IMR-90 (cell line): ENCODE measurements at regions not wholly inside any gene's neighbourhood (a gene's known extent, or its start where the extent isn't known, plus 50 kb on each side); places are given as distances from the start of the nearest gene placed in this dataset.

Experiments used
- ATAC-seq: fragments of 200-7000 bp; cut with Tn5 transposase; 2 replicates; pipeline ENCODE4 v1.9.1; 2020; ENCODE audit warnings: low read depth, mild to moderate bottlenecking, moderate library complexity
- BruUV-seq: library from RNA; stranded (reverse); fragments of 400-500 nt; replicated peaks from 2 replicates; lab custom pipeline; 2021; lab: Mats Ljungman, UMichigan
- CTCF ChIA-PET: fragments of 300-600 bp; formaldehyde crosslinking; extraction: SDS; loops from one replicate; lab custom pipeline; 2021; ENCODE audit warnings: antibody characterized with exemption; lab: Yijun Ruan, JAX
- POLR2A ChIA-PET: fragments of 300-600 bp; sonication (Branson Sonifier 250); formaldehyde crosslinking; loops from one replicate; lab custom pipeline; 2022; ENCODE audit warnings: antibody characterized with exemption; ENCODE audit not compliant: unreplicated experiment; lab: Charles Lee
- DNase-seq: peaks from one replicate; pipeline ENCODE4 v3.0.0; 2013
- H2AFZ ChIP-seq: replicated peaks from 2 replicates; pipeline ENCODE3; 2013; ENCODE audit warnings: low read length, mild to moderate bottlenecking; ENCODE audit not compliant: poor library complexity
- H2AK5ac ChIP-seq: 2 replicates; pipeline ENCODE4 v1.6.1; 2013; ENCODE audit warnings: low read depth, low read length, inconsistent platforms
- H2AK9ac ChIP-seq: replicated peaks from 2 replicates; pipeline ENCODE3; 2013; ENCODE audit warnings: mild to moderate bottlenecking, low read depth, low read length, moderate library complexity; ENCODE audit not compliant: poor library complexity
- H2BK120ac ChIP-seq: 2 replicates; pipeline ENCODE4 v1.6.1; 2013; ENCODE audit warnings: low read depth, low read length, inconsistent platforms
- H2BK15ac ChIP-seq: 3 replicates; pipeline ENCODE4 v1.6.1; 2013; ENCODE audit warnings: low read depth, low read length, inconsistent platforms
- H2BK20ac ChIP-seq: 2 replicates; pipeline ENCODE4 v1.6.1; 2013; ENCODE audit warnings: low read depth, mild to moderate bottlenecking, inconsistent platforms, low read length, moderate library complexity
- H2BK5ac ChIP-seq: 2 replicates; pipeline ENCODE4 v1.6.1; 2013; ENCODE audit warnings: mild to moderate bottlenecking, low read depth, low read length, inconsistent platforms; ENCODE audit not compliant: poor library complexity, severe bottlenecking
- H3K14ac ChIP-seq: replicated peaks from 2 replicates; pipeline ENCODE4 v1.6.1; 2013; ENCODE audit warnings: low read depth, low read length, inconsistent platforms
- H3K18ac ChIP-seq: 2 replicates; pipeline ENCODE4 v1.6.1; 2013; ENCODE audit warnings: low read depth, low read length, control low read depth
- H3K23ac ChIP-seq: 2 replicates; pipeline ENCODE4 v1.6.1; 2013; ENCODE audit warnings: low read depth, low read length, inconsistent platforms
- H3K27ac ChIP-seq: 2 replicates; pipeline ENCODE4 v1.5.1; 2013; ENCODE audit warnings: mild to moderate bottlenecking, control low read depth, low read length; ENCODE audit not compliant: insufficient read depth
- H3K27me3 ChIP-seq: 2 replicates; pipeline ENCODE4 v1.6.1; 2013; ENCODE audit warnings: low read length; ENCODE audit not compliant: control insufficient read depth, insufficient read depth
- H3K36me3 ChIP-seq: 2 replicates; pipeline ENCODE4 v1.6.1; 2013; ENCODE audit warnings: low read length, mixed read lengths; ENCODE audit not compliant: control insufficient read depth, insufficient read depth
- H3K4ac ChIP-seq: 2 replicates; pipeline ENCODE4 v1.6.1; 2013; ENCODE audit warnings: low read depth, low read length, inconsistent platforms
- H3K4me1 ChIP-seq: 2 replicates; pipeline ENCODE4 v1.6.1; 2013; ENCODE audit warnings: low read length, mixed read lengths; ENCODE audit not compliant: control insufficient read depth, insufficient read depth
- H3K4me2 ChIP-seq: 2 replicates; pipeline ENCODE4 v1.6.1; 2013; ENCODE audit warnings: low read depth, mild to moderate bottlenecking, control low read depth, low read length, moderate library complexity
- H3K4me3 ChIP-seq: 2 replicates; pipeline ENCODE4 v1.5.1; 2013; ENCODE audit warnings: low read depth, mild to moderate bottlenecking, control low read depth, low read length, moderate library complexity; ENCODE audit not compliant: insufficient read depth
- H3K56ac ChIP-seq: 2 replicates; pipeline ENCODE4 v1.6.1; 2013; ENCODE audit warnings: low read length, inconsistent platforms; ENCODE audit not compliant: insufficient read depth; ENCODE audit errors: extremely low read depth
- H3K79me1 ChIP-seq, 2 experiments: 2 replicates each; pipeline ENCODE4 v1.6.1; 2013; ENCODE audit warnings: low read length in 2 of 2, inconsistent platforms in 1 of 2, low read depth in 1 of 2
- H3K9ac ChIP-seq: 2 replicates; pipeline ENCODE4 v1.6.1; 2013; ENCODE audit warnings: low read depth, low read length, control low read depth
- H3K9me1 ChIP-seq: 2 replicates; pipeline ENCODE4 v1.6.1; 2013; ENCODE audit warnings: low read length, inconsistent platforms; ENCODE audit not compliant: insufficient read depth
- H3K9me3 ChIP-seq: 2 replicates; pipeline ENCODE4 v1.6.1; 2013; ENCODE audit warnings: low read length; ENCODE audit not compliant: control insufficient read depth, insufficient read depth
- H4K20me1 ChIP-seq: 2 replicates; pipeline ENCODE4 v1.6.1; 2013; ENCODE audit warnings: low read length, inconsistent platforms; ENCODE audit not compliant: insufficient read depth
- H4K5ac ChIP-seq: 2 replicates; pipeline ENCODE4 v1.6.1; 2013; ENCODE audit warnings: mild to moderate bottlenecking, low read depth, low read length, control low read depth
- H4K8ac ChIP-seq, 2 experiments: 2 replicates each; pipeline ENCODE4 v1.6.1; 2013; ENCODE audit warnings: low read depth in 2 of 2, low read length in 2 of 2, control low read depth in 1 of 2, inconsistent platforms in 1 of 2
- H4K91ac ChIP-seq: 2 replicates; pipeline ENCODE4 v1.6.1; 2013; ENCODE audit warnings: low read depth, low read length, inconsistent platforms; ENCODE audit not compliant: insufficient read depth
- BHLHE40 ChIP-seq: fragments of 150-350 bp; IDR thresholded peaks from 2 replicates; pipeline ENCODE4 v1.6.1; 2016; ENCODE audit warnings: mild to moderate bottlenecking, low read depth, low read length
- CHD1 ChIP-seq: IDR thresholded peaks from 2 replicates; pipeline ENCODE4 v1.6.1; 2012; ENCODE audit warnings: low read depth, low read length, improper control_type of control experiment
- CTCF ChIP-seq: conservative IDR thresholded peaks from 2 replicates; pipeline ENCODE4 v1.5.1; 2012; ENCODE audit warnings: mild to moderate bottlenecking, low read depth, low read length, improper control_type of control experiment
- MXI1 ChIP-seq: IDR thresholded peaks from 2 replicates; pipeline ENCODE4 v1.6.1; 2012; ENCODE audit warnings: low read depth, mild to moderate bottlenecking, low read length, moderate library complexity, borderline replicate concordance
- NFE2L2 ChIP-seq: fragments of 150-350 bp; IDR thresholded peaks from 2 replicates; pipeline ENCODE4 v1.6.1; 2016; ENCODE audit warnings: low read depth, mild to moderate bottlenecking, low read length
- POLR2A ChIP-seq: IDR thresholded peaks from 2 replicates; pipeline ENCODE4 v1.6.1; 2012; ENCODE audit warnings: mild to moderate bottlenecking, low read depth, low read length
- SMC3 ChIP-seq: fragments of 150-350 bp; IDR thresholded peaks from 2 replicates; pipeline ENCODE4 v1.6.1; 2016; ENCODE audit warnings: low read depth, mild to moderate bottlenecking, antibody characterized with exemption, low read length, moderate library complexity
- WGBS, 2 experiments: methylation state at CpG; one replicate each; pipeline versions ENCODE4 v1.1.5 to v1.1.7; 2013; ENCODE audit warnings: missing lambda C conversion rate in 2 of 2; ENCODE audit not compliant: insufficient read length in 1 of 2; ENCODE audit errors: extremely low coverage in 2 of 2; 5-methylcytosine and 5-hydroxymethylcytosine counted together
- dilution Hi-C: fragments of 300-500 bp; cut with HindIII; formaldehyde crosslinking; loops from one replicate; pipeline ENCODE4 v1.14.3; 2018; ENCODE audit warnings: low sequenced_read_pairs; ENCODE audit not compliant: unreplicated experiment
- in situ Hi-C: fragments of 300-500 bp; cut with MboI; formaldehyde crosslinking; loops from 3 replicates; pipeline ENCODE4 v1.14.3; 2019; ENCODE audit warnings: low sequenced_read_pairs, inconsistent platforms, mixed read lengths
- intact Hi-C: fragments of 100-400 bp; cut with micrococcal nuclease; formaldehyde crosslinking; loops from 2 replicates; pipeline ENCODE4 v1.10.0; 2022

- no peak overlapping the region for H3K14ac ChIP-seq
- no peak overlapping the region for H3K27ac ChIP-seq
- H3K9me1 ChIP-seq: no peaks in the 10 kb centered on the region; the same call in 1 of the 2 replicates
- ChIA-PET CTCF (no interaction called here), POLR2A (no interaction called here)
- no peak overlapping the region for H2BK20ac ChIP-seq
- dilution Hi-C loops (no loop called here), in situ Hi-C loops (loop anchor here (25.0 kb wide), 1 partner anchor 557 kb away; the partner anchor contains the start of gene DNAH7), intact Hi-C loops (no loop called here)
- no peak overlapping the region for H4K91ac ChIP-seq
- H3K56ac ChIP-seq: no peak overlapping the region
- H3K36me3 ChIP-seq: no peaks in the 10 kb centered on the region
- no peak overlapping the region for H2AK5ac ChIP-seq
- no peak overlapping the region for H4K8ac ChIP-seq
- no peaks in the 10 kb centered on the region for H4K20me1 ChIP-seq
- no peak overlapping the region for H2AK9ac ChIP-seq
- BruUV-seq: no TSS peak
- no peak overlapping the region for H2AFZ ChIP-seq
- no peak for DNase-seq
- no peak overlapping the region for H3K4ac ChIP-seq
- H3K4me3 ChIP-seq: no peak overlapping the region
- no peak overlapping the region for H3K9ac ChIP-seq
- WGBS, 2 experiments: no CpG with 5 or more reads among the region's 2 CpGs
- no peaks in the 10 kb centered on the region for H3K79me1 ChIP-seq
- no peak overlapping the region for H3K4me2 ChIP-seq
- no peak overlapping the region for H4K5ac ChIP-seq
- TF ChIP-seq POLR2A (no peak), CHD1 (no peak), NFE2L2 (no peak), BHLHE40 (no peak), MXI1 (no peak), SMC3 (no peak), CTCF (no peak)
- no peak overlapping the region for H3K23ac ChIP-seq
- H2BK5ac ChIP-seq: no peak overlapping the region
- H3K27me3 ChIP-seq: no peaks in the 10 kb centered on the region
- 0 out of 2 replicates have a peak, but pooled peaks cover 2% of the 10 kb centered on the region for H3K4me1 ChIP-seq
- H3K18ac ChIP-seq: no peak overlapping the region
- ATAC-seq: no peak
- no peak overlapping the region for H2BK120ac ChIP-seq
- H2BK15ac ChIP-seq: no peak overlapping the region
- no peaks in the 10 kb centered on the region for H3K9me3 ChIP-seq
Observed at GRCh38 chr2:195505701-195506100, 151.3 kb upstream of the SLC39A10 start.
